ENCODE measurements at regions not wholly inside any gene's neighbourhood (a gene's known extent, or its start where the extent isn't known, plus 50 kb on each side); places are given as distances from the start of the nearest gene placed in this dataset.

GRCh38 chr7:34451183-34451582, 206.8 kb upstream of the NPSR1 start:
- POLR2A ChIA-PET (ENCODE audit: unreplicated experiment) = no interaction called here
- no peaks in the 10 kb centered on the region for H3K9me3 ChIP-seq (ENCODE audit: low read length)
- CTCF ChIA-PET = no interaction called here
- H3K27me3 ChIP-seq (ENCODE audit: low read length) = no peaks in the 10 kb centered on the region
- H3K4me2 ChIP-seq (ENCODE audit: low read length) = no peak overlapping the region
- intact Hi-C loops (cut with micrococcal nuclease) = no loop called here
- H3K4me3 ChIP-seq (ENCODE audit: low read length) = no peak overlapping the region
- H3K9ac ChIP-seq (ENCODE audit: low read length) = no peak overlapping the region
- DNase-seq (no peak), ATAC-seq (no peak)
- H3K79me2 ChIP-seq (ENCODE audit: low read length) = no peaks in the 10 kb centered on the region
- H3F3A ChIP-seq (ENCODE audit: low read length, unreplicated experiment) = no peaks in the 10 kb centered on the region
- H3K9me2 ChIP-seq (replicated peaks; ENCODE audit: low read length) = no peaks in the 10 kb centered on the region
- H2AFZ ChIP-seq (ENCODE audit: low read length) = no peak overlapping the region
- no peaks in the 10 kb centered on the region for H3K36me3 ChIP-seq (ENCODE audit: low read depth, low read length)
- no peaks in the 10 kb centered on the region for H4K20me1 ChIP-seq (ENCODE audit: low read length)
- no TSS peak for BruUV-seq (replicated peaks)
- TF ChIP-seq EZH2phosphoT487 (IDR thresholded peaks at IDR 0.05; ENCODE audit: borderline replicate concordance, low read length) = no peak
- TF ChIP-seq CTCF (conservative IDR thresholded peaks at IDR 0.05; ENCODE audit: low read depth, low read length) = no peak
- no peak for TF ChIP-seq EZH2 (IDR thresholded peaks at IDR 0.05; ENCODE audit: low read length, unreplicated experiment)
- no peaks in the 10 kb centered on the region for H3K4me1 ChIP-seq (ENCODE audit: insufficient read depth, low read length)
- no peak overlapping the region for H3K27ac ChIP-seq (ENCODE audit: low read length)

- no peaks in the 10 kb centered on the region for H3K79me2 ChIP-seq (ENCODE audit: low read length)
- no peak overlapping the region for H3K4me3 ChIP-seq (ENCODE audit: low read length)
- no peak for ATAC-seq
- no peaks in the 10 kb centered on the region for H3K9me2 ChIP-seq (replicated peaks; ENCODE audit: low read length)
- no peaks in the 10 kb centered on the region for H3K27me3 ChIP-seq (ENCODE audit: low read length)
- no peak overlapping the region for H3K4me2 ChIP-seq (ENCODE audit: low read length)
- no peaks in the 10 kb centered on the region for H3F3A ChIP-seq (ENCODE audit: low read length, unreplicated experiment)
- TF ChIP-seq EZH2 (IDR thresholded peaks at IDR 0.05; ENCODE audit: low read length, unreplicated experiment) (no peak), EZH2phosphoT487 (IDR thresholded peaks at IDR 0.05; ENCODE audit: borderline replicate concordance, low read length) (no peak), CTCF (conservative IDR thresholded peaks at IDR 0.05; ENCODE audit: low read depth, low read length) (no peak)
- no peaks in the 10 kb centered on the region for H4K20me1 ChIP-seq (ENCODE audit: low read length)
- no peak overlapping the region for H2AFZ ChIP-seq (ENCODE audit: low read length)
- intact Hi-C loops (cut with micrococcal nuclease) = no loop called here
- ChIA-PET CTCF (no interaction called here), POLR2A (ENCODE audit: unreplicated experiment) (no interaction called here)
- DNase-seq = peak; percentile 17
- no peaks in the 10 kb centered on the region for H3K9me3 ChIP-seq (ENCODE audit: low read length)
- H3K4me1 ChIP-seq (ENCODE audit: insufficient read depth, low read length) = no peaks in the 10 kb centered on the region
- H3K36me3 ChIP-seq (ENCODE audit: low read depth, low read length) = no peaks in the 10 kb centered on the region
- no peak overlapping the region for H3K9ac ChIP-seq (ENCODE audit: low read length)
- no peak overlapping the region for H3K27ac ChIP-seq (ENCODE audit: low read length)
- BruUV-seq (replicated peaks) = no TSS peak
These were observed 206.1 kb upstream of the NPSR1 start for GRCh38 chr7:34451923-34452322.

- Histone ChIP-seq H3K4me2 (ENCODE audit: low read length) (no peak overlapping the region), H3K36me3 (ENCODE audit: low read depth, low read length) (no peaks in the 10 kb centered on the region), H3F3A (ENCODE audit: low read length, unreplicated experiment) (no peaks in the 10 kb centered on the region), H3K27ac (ENCODE audit: low read length) (no peak overlapping the region), H3K4me3 (ENCODE audit: low read length) (no peak overlapping the region), H4K20me1 (ENCODE audit: low read length) (no peaks in the 10 kb centered on the region), H3K4me1 (ENCODE audit: insufficient read depth, low read length) (no peaks in the 10 kb centered on the region), H3K9me2 (replicated peaks; ENCODE audit: low read length) (no peaks in the 10 kb centered on the region), H3K9me3 (ENCODE audit: low read length) (no peaks in the 10 kb centered on the region), H3K79me2 (ENCODE audit: low read length) (no peaks in the 10 kb centered on the region), H2AFZ (ENCODE audit: low read length) (no peak overlapping the region), H3K27me3 (ENCODE audit: low read length) (no peaks in the 10 kb centered on the region), H3K9ac (ENCODE audit: low read length) (no peak overlapping the region)
- ATAC-seq = no peak
- CTCF ChIA-PET = no interaction called here
- POLR2A ChIA-PET (ENCODE audit: unreplicated experiment) = no interaction called here
- intact Hi-C loops (cut with micrococcal nuclease) = no loop called here
- TF ChIP-seq EZH2phosphoT487 (IDR thresholded peaks at IDR 0.05; ENCODE audit: borderline replicate concordance, low read length) (no peak), EZH2 (IDR thresholded peaks at IDR 0.05; ENCODE audit: low read length, unreplicated experiment) (no peak), CTCF (conservative IDR thresholded peaks at IDR 0.05; ENCODE audit: low read depth, low read length) (no peak)
- BruUV-seq (replicated peaks) = no TSS peak
- no peak for DNase-seq
These were observed 205.7 kb upstream of the NPSR1 start for GRCh38 chr7:34452363-34452762.

All from PC-3 (cell line).